ENCODE measurements at regions not wholly inside any gene's neighbourhood (a gene's known extent, or its start where the extent isn't known, plus 50 kb on each side); places are given as distances from the start of the nearest gene placed in this dataset.

- TF ChIP-seq CTCF (IDR thresholded peaks at IDR 0.05) (no peak), POLR2A (IDR thresholded peaks at IDR 0.05) (no peak)
Observed at GRCh38 chr7:25887795-25888559, 264.0 kb upstream of the NFE2L3 start.

All from adrenal gland (tissue), 5 donors.